Endothelial cell of umbilical vein (primary cell): ENCODE measurements at regions not wholly inside any gene's neighbourhood (a gene's known extent, or its start where the extent isn't known, plus 50 kb on each side); places are given as distances from the start of the nearest gene placed in this dataset.

ENCODE experiments used
- BruUV-seq: library from RNA; stranded (reverse); fragments of 400-500 nt; replicated peaks from 2 replicates; lab custom pipeline; 2021; lab: Mats Ljungman, UMichigan
- CTCF ChIA-PET: fragments of 300-600, 350-600 bp; sonication (Branson Sonifier 250); formaldehyde crosslinking; loops from one replicate; lab custom pipeline; 2021; ENCODE audit warnings: antibody characterized with exemption, inconsistent platforms; lab: Charles Lee
- POLR2A ChIA-PET: fragments of 300-600, 350-600 bp; sonication (Branson Sonifier 250); formaldehyde crosslinking; loops from one replicate; lab custom pipeline; 2021; ENCODE audit warnings: antibody characterized with exemption, inconsistent platforms; lab: Charles Lee
- DNase-seq: peaks from one replicate; pipeline ENCODE4 v3.0.0-alpha.2; 2011; ENCODE audit warnings: low read depth, low spot score
- FAIRE-seq: peaks from 2 replicates; lab custom pipeline; 2011; peaks lifted over from hg19 to GRCh38; lab: Jason Lieb, UNC
- H2AFZ ChIP-seq: 2 replicates; pipeline ENCODE4 v1.6.0; 2012; ENCODE audit warnings: low read depth, low read length, control low read depth, inconsistent platforms
- H3K27ac ChIP-seq: 2 replicates; pipeline ENCODE4 v1.5.1; 2011; ENCODE audit warnings: low read depth, mild to moderate bottlenecking, control low read depth, low read length, moderate library complexity; ENCODE audit not compliant: insufficient read depth
- H3K27me3 ChIP-seq, 2 experiments: 2 replicates each; pipeline versions ENCODE4 v1.6.0 to v1.6.1; 2011; ENCODE audit warnings: low read length in 2 of 2, mixed read lengths in 1 of 2; ENCODE audit not compliant: control insufficient read depth in 2 of 2, insufficient read depth in 2 of 2
- H3K36me3 ChIP-seq, 2 experiments: 2 replicates in 1 of 2; 3 replicates in 1 of 2; pipeline ENCODE4 v1.5.1; 2011; ENCODE audit warnings: low read length in 2 of 2, mild to moderate bottlenecking in 1 of 2, moderate library complexity in 1 of 2; ENCODE audit not compliant: control insufficient read depth in 2 of 2, insufficient read depth in 2 of 2; ENCODE audit errors: extremely low read depth in 1 of 2
- H3K4me1 ChIP-seq: 3 replicates; pipeline ENCODE4 v1.5.1; 2011; ENCODE audit warnings: mild to moderate bottlenecking, low read length; ENCODE audit not compliant: control insufficient read depth, insufficient read depth; ENCODE audit errors: extremely low read depth
- H3K4me2 ChIP-seq: 2 replicates; pipeline ENCODE4 v1.6.1; 2011; ENCODE audit warnings: low read length, control low read depth, mixed read lengths; ENCODE audit not compliant: insufficient read depth
- H3K4me3 ChIP-seq, 3 experiments: fragments of 200-600 bp in 1 of 3; sonication (generic), shearing (Covaris generic) in 1 of 3; replicated peaks in 1 of 3; 2 replicates each; pipeline ENCODE4 v1.5.1; 2011 to 2016; ENCODE audit warnings: control low read depth in 3 of 3, low read length in 3 of 3, mild to moderate bottlenecking in 2 of 3, inconsistent platforms in 1 of 3, low read depth in 1 of 3, moderate library complexity in 1 of 3; ENCODE audit not compliant: insufficient read depth in 1 of 3
- H3K79me2 ChIP-seq: 2 replicates; pipeline ENCODE4 v1.6.0; 2012; ENCODE audit warnings: low read length, inconsistent platforms; ENCODE audit not compliant: control insufficient read depth, insufficient read depth
- H3K9ac ChIP-seq: replicated peaks from 2 replicates; pipeline ENCODE3; 2011; ENCODE audit warnings: low read length, control low read depth; ENCODE audit not compliant: insufficient read depth; ENCODE audit errors: extremely low read depth
- H3K9me1 ChIP-seq: replicated peaks from 3 replicates; pipeline ENCODE4 v1.6.0; 2011; ENCODE audit warnings: mild to moderate bottlenecking, low read length; ENCODE audit not compliant: control insufficient read depth, insufficient read depth; ENCODE audit errors: extremely low read depth
- H3K9me3 ChIP-seq: replicated peaks from 2 replicates; pipeline ENCODE4 v1.5.1; 2012; ENCODE audit warnings: low read length, inconsistent platforms; ENCODE audit not compliant: control insufficient read depth, insufficient read depth
- H4K20me1 ChIP-seq: replicated peaks from 2 replicates; pipeline ENCODE3; 2011; ENCODE audit warnings: mild to moderate bottlenecking, low read length; ENCODE audit not compliant: control insufficient read depth, insufficient read depth; ENCODE audit errors: extremely low read depth
- EZH2 ChIP-seq: IDR thresholded peaks from 2 replicates; pipeline ENCODE4 v1.6.1; 2012; ENCODE audit warnings: borderline replicate concordance, low read depth, mild to moderate bottlenecking, moderate library complexity, low read length, inconsistent platforms; ENCODE audit not compliant: severe bottlenecking
- FOS ChIP-seq: IDR thresholded peaks from 2 replicates; pipeline ENCODE4 v1.6.1; 2011; ENCODE audit warnings: mild to moderate bottlenecking, low read length, moderate library complexity, borderline replicate concordance; ENCODE audit not compliant: insufficient read depth
- GATA2 ChIP-seq: IDR thresholded peaks from 2 replicates; pipeline ENCODE4 v1.7.0; 2011; ENCODE audit warnings: low read depth, mild to moderate bottlenecking, moderate library complexity, mixed read lengths, low read length; ENCODE audit not compliant: insufficient read length, insufficient read depth
- JUN ChIP-seq: IDR thresholded peaks from 2 replicates; pipeline ENCODE4 v1.6.1; 2011; ENCODE audit warnings: borderline replicate concordance, low read depth; ENCODE audit not compliant: insufficient read length, insufficient read depth
- MYC ChIP-seq: IDR thresholded peaks from one replicate; pipeline ENCODE4 v1.6.1; 2011; ENCODE audit warnings: mild to moderate bottlenecking, low read depth, low read length
- dilution Hi-C: fragments of 300-500 bp; cut with MboI; formaldehyde crosslinking; loops from one replicate; pipeline ENCODE4 v1.15.0; 2019; ENCODE audit warnings: low sequenced_read_pairs; ENCODE audit not compliant: extremely low pct_ligation_motif_present
- intact Hi-C: fragments of 100-400 bp; cut with micrococcal nuclease; formaldehyde crosslinking; loops from one replicate; pipeline ENCODE4 v1.10.0; 2022
- TF ChIP-seq, protein P1 (sequence below), 2 donors: IDR thresholded peaks; 1 replicate in 1 of 2; 2 replicates in 1 of 2; pipeline ENCODE4 v1.5.1; 2011; ENCODE audit warnings: low read length in 2 of 2, mild to moderate bottlenecking in 2 of 2, moderate library complexity in 2 of 2, control low read depth in 1 of 2, inconsistent platforms in 1 of 2, low read depth in 1 of 2; ENCODE audit not compliant: insufficient read depth in 1 of 2; ENCODE audit errors: extremely low read depth in 1 of 2
- TF ChIP-seq, protein P2 (sequence below): IDR thresholded peaks from 2 replicates; pipeline ENCODE4 v1.6.1; 2011; ENCODE audit not compliant: insufficient read depth, insufficient read length

DNA sequence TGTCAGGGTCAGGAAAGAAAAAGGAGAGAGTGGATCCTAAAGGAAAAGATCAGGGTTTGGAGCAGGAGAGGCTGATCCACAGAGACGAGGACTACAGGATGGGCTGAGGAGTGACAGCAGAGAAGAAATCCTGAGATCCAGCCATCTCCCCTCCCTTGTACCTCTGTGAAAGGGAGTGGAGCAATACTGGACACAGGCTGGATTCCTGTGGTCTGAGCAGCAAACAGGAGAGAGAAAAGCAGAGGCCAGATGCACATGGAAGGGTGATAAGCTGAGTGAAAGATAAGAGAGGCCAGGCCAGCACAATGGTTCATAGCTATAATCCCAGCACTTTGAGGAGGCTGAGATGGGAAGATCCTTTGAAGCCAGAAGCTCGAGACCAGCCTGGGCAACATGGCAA, 472.1 kb upstream of the TSHZ3 start:
- Histone ChIP-seq H3K9me3 (peaks cover 3% of the 10 kb centered on the region), H3K4me3 (no peak overlapping the region), H3K9ac (no peak overlapping the region), H3K9me1 (no peaks in the 10 kb centered on the region), H3K27me3 (no peaks in the 10 kb centered on the region), H3K4me1 (no peaks in the 10 kb centered on the region), H3K79me2 (no peaks in the 10 kb centered on the region), H3K4me2 (no peak overlapping the region), H2AFZ (no peak overlapping the region), H3K36me3 (no peaks in the 10 kb centered on the region), H3K27ac (no peak overlapping the region), H4K20me1 (no peaks in the 10 kb centered on the region)
- FAIRE-seq (no peak), DNase-seq (no peak)
- intact Hi-C loops: no loop called here
- no peak for TF ChIP-seq MYC
- no TSS peak for BruUV-seq
- dilution Hi-C loops: no loop called here
- ChIA-PET POLR2A (no interaction called here), CTCF (no interaction called here)

DNA sequence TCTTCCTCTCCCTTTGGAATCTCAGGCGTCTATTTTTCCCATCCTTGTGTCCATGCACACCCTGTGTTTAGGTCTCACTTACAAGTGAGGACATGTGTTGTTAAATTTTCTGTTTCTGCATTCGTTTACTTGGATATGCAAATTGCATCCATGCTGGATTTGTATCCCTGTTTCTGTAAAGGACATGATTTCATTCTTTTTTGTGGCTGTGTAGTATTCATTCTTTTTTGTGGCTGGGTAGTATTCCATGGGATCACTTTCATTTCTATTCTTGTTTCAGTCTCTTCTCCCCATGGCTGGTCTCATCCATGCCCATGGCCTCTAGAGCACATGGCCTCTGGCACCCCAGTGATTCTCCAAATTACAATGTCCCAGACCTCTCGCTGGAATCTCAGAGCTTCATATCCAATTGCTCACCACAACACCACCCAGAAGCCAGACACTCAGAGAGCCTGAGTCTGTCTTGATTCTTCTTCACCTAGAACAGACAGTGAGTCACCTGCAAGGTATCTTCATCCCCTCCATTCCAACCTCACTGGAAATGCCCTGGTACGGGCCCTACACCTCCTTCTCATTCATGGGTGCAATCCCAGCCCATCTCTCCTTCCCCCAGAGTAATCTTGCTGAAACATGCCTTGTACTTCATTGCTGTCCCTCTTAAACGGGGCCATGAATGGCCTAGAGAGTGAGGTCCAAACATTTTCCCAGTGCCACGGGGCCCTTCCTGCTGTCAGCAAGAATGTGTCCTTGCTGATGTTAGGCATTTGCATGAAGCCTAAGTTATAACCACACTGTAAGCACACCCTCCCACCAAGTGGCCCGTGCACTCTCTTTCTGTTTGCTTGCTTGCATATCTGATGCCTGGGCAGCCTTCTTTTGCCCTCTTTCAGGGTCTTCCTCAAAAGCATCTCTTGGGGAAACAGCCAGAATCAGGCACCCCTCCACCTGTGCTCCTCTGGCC, 476.2 kb upstream of the TSHZ3 start:
- Histone ChIP-seq H3K36me3 (no peaks in the 10 kb centered on the region), H3K9me3 (peaks cover 3% of the 10 kb centered on the region), H4K20me1 (no peaks in the 10 kb centered on the region), H2AFZ (no peak overlapping the region), H3K4me2 (no peak overlapping the region), H3K79me2 (no peaks in the 10 kb centered on the region), H3K27ac (no peak overlapping the region), H3K4me1 (no peaks in the 10 kb centered on the region), H3K4me3 (no peak overlapping the region), H3K27me3 (no peaks in the 10 kb centered on the region), H3K9me1 (no peaks in the 10 kb centered on the region), H3K9ac (no peak overlapping the region)
- DNase-seq (no peak), FAIRE-seq (no peak)
- dilution Hi-C loops (no loop called here), intact Hi-C loops (no loop called here)
- ChIA-PET CTCF (no interaction called here), POLR2A (no interaction called here)
- TF ChIP-seq FOS: no peak
- TF ChIP-seq GATA2: no peak
- no peak for TF ChIP-seq EZH2
- TF ChIP-seq, protein P1, sequence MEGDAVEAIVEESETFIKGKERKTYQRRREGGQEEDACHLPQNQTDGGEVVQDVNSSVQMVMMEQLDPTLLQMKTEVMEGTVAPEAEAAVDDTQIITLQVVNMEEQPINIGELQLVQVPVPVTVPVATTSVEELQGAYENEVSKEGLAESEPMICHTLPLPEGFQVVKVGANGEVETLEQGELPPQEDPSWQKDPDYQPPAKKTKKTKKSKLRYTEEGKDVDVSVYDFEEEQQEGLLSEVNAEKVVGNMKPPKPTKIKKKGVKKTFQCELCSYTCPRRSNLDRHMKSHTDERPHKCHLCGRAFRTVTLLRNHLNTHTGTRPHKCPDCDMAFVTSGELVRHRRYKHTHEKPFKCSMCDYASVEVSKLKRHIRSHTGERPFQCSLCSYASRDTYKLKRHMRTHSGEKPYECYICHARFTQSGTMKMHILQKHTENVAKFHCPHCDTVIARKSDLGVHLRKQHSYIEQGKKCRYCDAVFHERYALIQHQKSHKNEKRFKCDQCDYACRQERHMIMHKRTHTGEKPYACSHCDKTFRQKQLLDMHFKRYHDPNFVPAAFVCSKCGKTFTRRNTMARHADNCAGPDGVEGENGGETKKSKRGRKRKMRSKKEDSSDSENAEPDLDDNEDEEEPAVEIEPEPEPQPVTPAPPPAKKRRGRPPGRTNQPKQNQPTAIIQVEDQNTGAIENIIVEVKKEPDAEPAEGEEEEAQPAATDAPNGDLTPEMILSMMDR (IDR thresholded peaks at IDR 0.05; ENCODE audit: extremely low read depth in 1 of 2, insufficient read depth in 1 of 2, low read depth in 1 of 2, low read length in 2 of 2): no peak
- TF ChIP-seq MYC: no peak
- TF ChIP-seq JUN: no peak
- TF ChIP-seq, protein P2, sequence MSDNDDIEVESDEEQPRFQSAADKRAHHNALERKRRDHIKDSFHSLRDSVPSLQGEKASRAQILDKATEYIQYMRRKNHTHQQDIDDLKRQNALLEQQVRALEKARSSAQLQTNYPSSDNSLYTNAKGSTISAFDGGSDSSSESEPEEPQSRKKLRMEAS: no peak
- BruUV-seq: no TSS peak
